Stimulated activated CD4-positive, alpha-beta T cell treated with anti-CD3 and anti-CD28 coated beads, TNF-alpha, amount 100 ng/mL, for 24 hours (primary cell): ENCODE measurements at regions not wholly inside any gene's neighbourhood (a gene's known extent, or its start where the extent isn't known, plus 50 kb on each side); places are given as distances from the start of the nearest gene placed in this dataset.
"Not testable (repeated sequence)": the region's sequence is repeated elsewhere in the genome, so short reads cannot be mapped to it uniquely, and the experiment has no call there.

Experiments
- DNase-seq, 3 experiments: peaks; one replicate each; pipeline ENCODE4 v3.0.0-alpha.2; 2020; ENCODE audit warnings: low read depth in 3 of 3

DNA sequence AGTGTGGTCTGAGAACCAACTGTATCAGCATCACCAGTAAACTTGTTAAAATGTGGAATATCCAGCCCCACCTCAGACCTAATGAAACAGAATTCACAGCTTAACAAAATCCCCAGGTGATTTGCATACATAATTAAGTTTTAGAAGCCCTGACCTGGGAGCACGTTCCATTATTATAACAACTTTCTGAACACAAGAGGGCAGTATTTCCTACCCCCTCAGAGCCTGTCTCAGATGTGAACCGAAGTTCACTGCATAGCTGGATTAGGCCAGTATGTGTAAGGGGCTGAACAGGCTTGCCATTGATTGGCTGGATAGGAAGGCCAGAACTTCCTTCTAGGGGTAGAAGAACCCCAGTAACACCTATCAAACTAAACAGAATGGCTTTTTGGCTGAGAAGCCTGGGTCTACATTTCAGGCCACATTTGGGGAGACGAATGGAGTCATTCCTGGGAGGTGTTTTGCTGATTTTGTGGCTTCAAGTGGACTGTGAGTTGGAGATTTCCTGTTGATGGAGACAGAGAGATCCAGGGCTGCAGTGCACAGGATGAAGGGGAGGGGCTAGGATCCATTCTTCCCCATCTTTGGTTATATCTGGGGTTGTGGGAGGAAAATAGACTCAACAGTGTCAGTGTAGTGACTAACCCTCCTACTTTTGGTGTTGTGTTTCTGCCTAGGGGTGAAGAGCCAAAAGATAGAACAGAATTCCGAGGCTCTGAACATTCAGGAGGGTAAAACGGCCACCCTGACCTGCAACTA lies 94.7 kb upstream of the OR4E1 start:
- no peak for DNase-seq

DNA sequence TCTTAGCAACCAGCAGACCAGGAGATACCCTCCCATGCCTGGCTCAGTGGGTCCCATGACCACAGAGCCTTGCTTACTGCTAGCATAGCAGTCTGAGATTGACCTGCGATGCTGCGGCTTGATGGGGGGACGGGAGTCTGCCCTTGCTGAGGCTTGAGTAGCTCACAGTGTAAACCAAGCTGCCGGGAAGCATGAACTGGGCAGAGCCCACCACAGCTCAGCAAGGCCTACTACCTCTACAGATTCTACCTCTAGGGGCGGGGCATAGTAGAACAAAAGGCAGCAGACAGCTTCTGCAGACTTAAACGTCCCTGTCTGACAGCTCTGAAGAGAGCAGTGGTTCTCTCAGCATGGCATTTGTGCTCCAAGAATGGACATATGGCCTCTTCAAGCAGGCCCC lies 86.7 kb upstream of the OR4E1 start:
- DNase-seq = not testable (repeated sequence)

DNA sequence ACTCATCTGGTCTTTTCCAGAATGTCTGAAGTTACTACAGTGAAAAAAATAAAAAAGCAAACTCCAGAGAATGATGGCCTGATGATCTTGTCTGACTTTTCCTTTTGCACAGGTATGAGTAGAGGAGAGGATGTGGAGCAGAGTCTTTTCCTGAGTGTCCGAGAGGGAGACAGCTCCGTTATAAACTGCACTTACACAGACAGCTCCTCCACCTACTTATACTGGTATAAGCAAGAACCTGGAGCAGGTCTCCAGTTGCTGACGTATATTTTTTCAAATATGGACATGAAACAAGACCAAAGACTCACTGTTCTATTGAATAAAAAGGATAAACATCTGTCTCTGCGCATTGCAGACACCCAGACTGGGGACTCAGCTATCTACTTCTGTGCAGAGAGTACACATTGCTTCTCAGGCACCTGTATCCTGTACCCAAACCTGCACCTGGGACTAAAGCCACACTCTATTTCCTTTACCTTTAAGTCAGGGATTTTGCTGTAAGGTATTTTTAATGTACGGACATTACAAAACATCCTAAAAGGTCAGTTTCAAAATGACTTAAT lies 75.8 kb upstream of the OR4E1 start:
- no peak for DNase-seq

DNA sequence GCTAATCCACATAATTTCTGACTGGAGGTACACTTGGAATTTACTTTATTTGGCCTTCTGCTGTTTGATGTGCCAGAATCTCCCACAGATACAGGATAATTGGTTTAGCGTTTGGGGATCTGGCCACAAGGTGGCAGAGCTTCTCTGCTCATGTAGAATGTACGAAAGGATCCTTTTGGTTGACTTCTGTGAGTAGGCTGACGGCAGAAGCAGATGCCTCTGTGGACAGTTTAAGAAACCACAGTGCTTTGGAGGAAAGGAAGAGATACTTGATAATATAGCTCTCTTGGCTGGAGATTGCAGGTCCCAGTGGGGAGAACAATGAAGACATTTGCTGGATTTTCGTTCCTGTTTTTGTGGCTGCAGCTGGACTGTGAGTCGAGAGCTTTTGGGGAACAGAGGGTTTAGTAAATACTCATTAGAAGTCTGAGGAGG lies 75.3 kb upstream of the OR4E1 start:
- peak in 2 of 3 experiments; percentile 21 to 46 for DNase-seq

DNA sequence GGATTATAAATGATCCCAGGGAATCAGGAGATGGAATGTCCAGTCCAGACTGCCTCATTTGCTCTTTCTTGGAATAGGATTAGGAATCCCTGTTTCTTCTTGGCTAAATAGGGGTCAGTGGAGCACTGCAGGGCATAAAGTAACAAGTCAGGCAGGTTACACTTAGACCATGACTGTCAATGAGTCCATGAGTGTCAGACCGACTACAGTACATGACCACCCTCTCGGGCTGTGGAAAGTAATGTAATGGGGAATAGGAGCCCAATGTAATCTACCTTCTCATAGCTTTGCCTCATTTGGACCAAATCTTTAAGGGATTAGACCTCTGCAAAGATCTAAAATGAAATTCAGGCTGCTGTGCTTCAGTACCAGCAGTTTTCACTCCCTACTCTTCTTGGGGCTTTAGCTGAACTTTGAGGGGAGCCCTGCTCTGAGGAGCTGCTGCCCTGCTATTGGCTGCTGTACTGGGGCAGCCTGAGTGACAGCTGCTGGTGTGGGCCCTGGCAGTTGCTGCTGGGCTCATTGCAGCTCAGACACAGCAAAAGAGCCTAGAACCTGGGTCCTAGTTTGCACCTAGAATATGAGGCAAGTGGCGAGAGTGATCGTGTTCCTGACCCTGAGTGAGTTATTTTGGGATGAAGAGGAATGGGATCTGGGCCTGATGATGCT lies 62.2 kb upstream of the OR4E1 start:
- no peak for DNase-seq

DNA sequence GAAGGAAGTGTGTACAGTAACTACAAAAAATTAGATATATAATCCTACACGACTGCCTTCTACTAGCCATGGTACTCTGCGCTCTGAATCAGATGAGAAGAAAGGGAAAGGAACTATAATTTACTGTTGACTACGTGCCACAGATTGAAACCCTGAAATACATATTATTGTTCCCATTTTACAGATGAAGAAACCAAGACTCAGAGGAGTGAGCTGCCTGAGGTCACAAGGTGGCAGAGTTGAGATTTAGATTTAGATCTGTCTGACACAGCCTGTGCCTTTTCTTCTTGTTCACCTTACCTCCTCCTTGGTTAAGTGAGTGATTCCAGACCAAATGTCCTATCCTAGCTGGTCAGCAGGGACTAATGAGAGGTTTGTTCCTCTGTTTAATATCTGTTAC lies 61.6 kb upstream of the OR4E1 start:
- no peak for DNase-seq

DNA sequence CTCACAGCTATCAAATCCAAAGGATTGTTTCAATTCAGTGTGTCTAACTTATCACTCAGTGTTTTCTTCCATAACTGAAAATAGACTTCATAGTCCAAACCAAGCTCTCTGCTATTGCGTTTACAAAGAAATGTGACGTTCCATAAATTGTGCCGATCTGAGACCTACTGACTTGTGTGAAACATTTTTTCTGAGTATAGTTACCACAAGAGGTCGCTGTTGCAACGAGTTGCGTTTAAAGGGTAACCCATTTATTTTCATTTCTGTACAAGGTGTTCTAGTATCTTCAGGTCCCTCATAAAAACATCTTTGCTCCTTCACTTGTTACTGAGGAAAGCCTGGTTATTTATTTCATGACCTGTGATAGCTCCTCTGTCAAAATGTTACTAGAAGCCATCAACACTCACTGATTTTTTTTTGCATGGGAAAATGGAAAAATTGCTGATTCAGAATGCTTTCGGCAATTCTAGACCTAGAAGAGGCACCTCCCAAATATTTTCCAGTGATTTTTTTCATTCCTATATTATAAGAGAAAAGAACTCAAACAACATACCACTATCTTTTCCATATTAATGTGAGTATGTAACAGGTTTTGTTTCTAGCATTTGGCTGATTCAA lies 60.9 kb upstream of the OR4E1 start:
- peak in 1 of 3 experiments; percentile 22 for DNase-seq

DNA sequence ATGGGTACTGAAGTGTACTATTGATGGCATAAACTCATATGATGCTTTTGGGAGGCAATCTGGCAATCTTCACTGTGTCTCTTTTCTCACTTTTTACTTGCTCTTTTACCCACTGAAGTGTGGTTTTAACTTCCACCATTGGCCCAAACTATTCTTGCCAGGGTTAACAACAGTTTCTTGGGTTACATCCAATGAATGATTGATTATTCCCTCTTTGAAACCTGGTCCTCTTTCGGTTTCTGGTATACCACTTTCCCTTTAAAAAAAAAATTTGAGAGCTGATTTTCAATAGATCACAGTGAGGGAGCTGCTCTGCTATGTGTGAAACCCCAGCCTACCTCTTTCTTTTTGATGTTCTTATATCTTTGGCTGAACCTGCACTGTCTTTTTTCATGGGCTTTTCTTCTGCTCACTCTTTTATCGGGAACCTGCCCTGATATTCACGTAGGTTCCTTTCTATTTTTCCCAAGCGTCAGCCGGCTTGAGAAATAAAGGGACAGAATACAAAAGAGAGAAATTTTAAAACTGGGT lies 56.1 kb upstream of the OR4E1 start:
- DNase-seq = no peak

DNA sequence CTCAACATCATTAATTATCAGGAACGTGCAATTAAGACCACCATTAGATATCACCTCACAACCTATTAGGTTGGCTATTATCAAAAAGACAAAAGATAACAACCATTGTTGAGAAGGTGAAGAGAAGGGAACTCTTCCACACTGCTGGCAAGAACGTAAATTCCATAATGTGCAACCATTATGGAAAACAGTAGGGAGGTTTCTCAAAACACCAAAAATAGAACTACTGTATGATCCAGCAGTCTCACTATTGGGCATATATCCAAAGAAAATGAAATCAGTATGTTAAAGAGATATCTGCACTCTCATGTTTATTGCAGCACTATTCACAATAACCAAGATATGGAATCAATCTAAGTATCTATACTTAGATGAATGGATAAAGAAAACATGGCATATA lies 51.6 kb upstream of the OR4E1 start:
- no peak for DNase-seq

DNA sequence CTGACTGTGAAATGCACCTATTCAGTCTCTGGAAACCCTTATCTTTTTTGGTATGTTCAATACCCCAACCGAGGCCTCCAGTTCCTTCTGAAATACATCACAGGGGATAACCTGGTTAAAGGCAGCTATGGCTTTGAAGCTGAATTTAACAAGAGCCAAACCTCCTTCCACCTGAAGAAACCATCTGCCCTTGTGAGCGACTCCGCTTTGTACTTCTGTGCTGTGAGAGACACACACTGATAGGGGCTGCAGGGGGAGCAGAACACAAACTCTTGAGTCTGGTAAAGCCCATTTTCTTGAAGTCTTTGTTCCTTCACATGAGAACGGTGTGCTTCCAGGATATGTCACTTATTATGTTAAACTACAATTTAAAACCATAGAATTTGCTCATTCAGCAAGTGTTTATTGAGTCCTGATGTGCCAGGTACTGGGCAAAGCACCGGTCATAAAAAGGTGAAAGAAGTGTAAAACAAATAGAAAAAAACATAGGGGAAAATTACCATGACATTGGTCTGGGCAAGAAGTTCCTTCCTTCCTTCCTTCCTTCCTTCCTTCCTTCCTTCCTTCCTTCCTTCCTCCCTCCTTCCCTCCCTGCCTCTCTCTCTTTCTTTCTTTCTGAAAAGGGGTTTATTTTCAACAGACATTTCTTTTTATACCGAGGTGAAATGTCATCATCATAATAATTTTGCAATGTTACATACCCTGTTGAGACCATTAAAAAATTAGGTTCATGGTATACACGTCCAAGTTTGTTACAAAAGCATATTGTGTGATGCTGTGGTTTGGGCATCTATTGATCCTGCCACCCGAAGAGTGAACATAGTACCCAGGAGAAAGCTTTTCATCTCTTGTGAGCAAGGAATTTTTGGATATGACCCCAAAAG lies 50.7 kb upstream of the OR4E1 start:
- DNase-seq = no peak

DNA sequence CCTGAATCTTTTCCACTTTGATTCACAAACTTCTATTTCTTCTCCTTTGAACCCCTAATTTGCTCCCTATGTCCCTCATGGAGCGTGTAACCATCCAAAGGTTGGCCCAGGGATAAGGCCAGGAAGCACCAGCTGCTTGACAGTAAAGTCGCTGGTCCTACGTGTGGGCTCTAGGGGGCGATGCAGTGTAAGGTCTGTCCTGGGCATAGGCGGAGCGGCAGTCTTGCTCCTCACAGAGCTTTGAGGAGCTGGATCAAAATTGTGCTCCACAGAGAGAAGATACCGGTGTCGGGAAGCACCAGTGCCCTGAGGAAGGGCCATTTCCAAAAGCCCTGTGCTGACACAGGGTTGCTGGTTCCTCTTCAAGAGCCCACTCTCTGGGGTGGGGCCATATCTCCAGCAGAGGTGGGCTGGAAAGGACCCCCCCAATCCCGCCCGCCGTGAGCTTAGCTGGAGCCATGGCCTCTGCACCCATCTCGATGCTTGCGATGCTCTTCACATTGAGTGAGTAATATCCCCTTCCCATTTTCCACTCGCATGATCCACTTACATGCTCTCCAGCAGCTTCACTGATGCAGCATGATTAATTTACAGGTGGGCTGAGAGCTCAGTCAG lies 49.9 kb upstream of the OR4E1 start:
- peak in 1 of 3 experiments; percentile 43 for DNase-seq
